HepG2 (cell line): ENCODE measurements at regions not wholly inside any gene's neighbourhood (a gene's known extent, or its start where the extent isn't known, plus 50 kb on each side); places are given as distances from the start of the nearest gene placed in this dataset.

ENCODE experiments used
- ATAC-seq: fragments of 200-7000 bp; cut with Tn5 transposase; 3 replicates; pipeline ENCODE4 v1.9.1; 2020; ENCODE audit warnings: mild to moderate bottlenecking, moderate library complexity
- BruUV-seq: library from RNA; stranded (reverse); fragments of 400-500 nt; replicated peaks from 2 replicates; lab custom pipeline; 2021; lab: Mats Ljungman, UMichigan
- CTCF ChIA-PET: fragments of 300-600 bp; formaldehyde crosslinking; extraction: SDS; loops from one replicate; lab custom pipeline; 2021; ENCODE audit warnings: low total read pairs, inconsistent platforms, low intra/inter-chr PET ratio; lab: Yijun Ruan, JAX
- POLR2A ChIA-PET: fragments of 350-600 bp; sonication (Branson Sonifier 250); formaldehyde crosslinking; loops from one replicate; lab custom pipeline; 2020; ENCODE audit warnings: antibody characterized with exemption, inconsistent platforms; lab: Yijun Ruan, JAX
- DNase-seq: peaks from one replicate; pipeline ENCODE4 v3.0.0-alpha.2; 2015; ENCODE audit warnings: low spot score
- FAIRE-seq: peaks from 3 replicates; lab custom pipeline; 2011; peaks lifted over from hg19 to GRCh38; lab: Jason Lieb, UNC
- H2AFZ ChIP-seq: one replicate; pipeline ENCODE4 v1.6.1; 2011; ENCODE audit warnings: low read length, inconsistent platforms
- H3K27ac ChIP-seq: fragments of 300-600 bp; 3 replicates; pipeline ENCODE4 v1.8.0; 2011; ENCODE audit warnings: mixed run types, mild to moderate bottlenecking, mixed read lengths, low read length, inconsistent platforms; ENCODE audit not compliant: insufficient read depth; ENCODE audit errors: extremely low read length
- H3K27me3 ChIP-seq, 2 experiments: fragments of 200-600 bp in 1 of 2; 2 replicates in 1 of 2; 3 replicates in 1 of 2; pipeline versions ENCODE4 v1.6.0 to v1.8.0; 2011; ENCODE audit warnings: low read length in 2 of 2, mild to moderate bottlenecking in 2 of 2, moderate library complexity in 2 of 2, inconsistent platforms in 1 of 2; ENCODE audit not compliant: insufficient read depth in 2 of 2, control insufficient read depth in 1 of 2
- H3K36me3 ChIP-seq, 2 experiments: fragments of 200-600 bp in 1 of 2; replicated peaks in 1 of 2; 2 replicates in 1 of 2; 3 replicates in 1 of 2; pipeline versions ENCODE4 v1.5.1 to v1.8.0; 2011; ENCODE audit warnings: low read length in 2 of 2, inconsistent platforms in 1 of 2; ENCODE audit not compliant: insufficient read depth in 2 of 2, control insufficient read depth in 1 of 2
- H3K4me1 ChIP-seq: 2 replicates; pipeline ENCODE4 v1.5.1; 2012; ENCODE audit warnings: low read length, inconsistent platforms; ENCODE audit not compliant: insufficient read depth
- H3K4me2 ChIP-seq: 2 replicates; pipeline ENCODE4 v1.6.0; 2011; ENCODE audit warnings: low read depth, low read length, inconsistent platforms
- H3K4me3 ChIP-seq, 3 experiments: fragments of 200-600 bp in 1 of 3; sonication (generic), shearing (Covaris generic) in 1 of 3; replicated peaks in 1 of 3; 2 replicates each; pipeline ENCODE4 v1.5.1; 2011 to 2016; ENCODE audit warnings: low read length in 3 of 3, inconsistent platforms in 2 of 3, low read depth in 2 of 3, mild to moderate bottlenecking in 2 of 3, control low read depth in 1 of 3, mixed read lengths in 1 of 3; ENCODE audit not compliant: insufficient read depth in 1 of 3
- H3K79me2 ChIP-seq: one replicate; pipeline ENCODE4 v1.6.1; 2011; ENCODE audit warnings: low read length, inconsistent platforms; ENCODE audit not compliant: insufficient read depth
- H3K9ac ChIP-seq: 2 replicates; pipeline ENCODE4 v1.6.0; 2011; ENCODE audit warnings: mild to moderate bottlenecking, low read depth, low read length, inconsistent platforms; ENCODE audit not compliant: insufficient read depth
- H3K9me3 ChIP-seq: 2 replicates; pipeline ENCODE4 v1.5.1; 2012; ENCODE audit warnings: mild to moderate bottlenecking, low read length
- H4K20me1 ChIP-seq: 2 replicates; pipeline ENCODE4 v1.6.0; 2011; ENCODE audit warnings: inconsistent platforms, mild to moderate bottlenecking, low read length, moderate library complexity; ENCODE audit not compliant: insufficient read depth
- ATF7-NPFF ChIP-seq: sonication (generic); formaldehyde crosslinking; IDR thresholded peaks from 2 replicates; pipeline ENCODE4 v1.8.1; 2023; ENCODE audit warnings: mild to moderate bottlenecking, low read depth, missing genetic modification reagents, moderate library complexity
- HMG20A ChIP-seq: IDR thresholded peaks from 2 replicates; pipeline ENCODE4 v1.6.1; 2016; ENCODE audit warnings: borderline replicate concordance
- MTA1 ChIP-seq: sonication (generic); formaldehyde crosslinking; IDR thresholded peaks from 2 replicates; pipeline ENCODE4 v1.4.0; 2020; ENCODE audit warnings: missing genetic modification reagents, mild to moderate bottlenecking, borderline replicate concordance
- NCOA5 ChIP-seq: sonication (generic); formaldehyde crosslinking; IDR thresholded peaks from 2 replicates; pipeline ENCODE4 v1.4.0; 2020; ENCODE audit warnings: missing genetic modification reagents
- PAF1 ChIP-seq: IDR thresholded peaks from 2 replicates; pipeline ENCODE4 v1.6.1; 2016; ENCODE audit warnings: missing genetic modification reagents, missing compliant biosample characterization
- PREB ChIP-seq: sonication (generic); formaldehyde crosslinking; IDR thresholded peaks from 2 replicates; pipeline ENCODE4 v1.4.0; 2020; ENCODE audit warnings: missing genetic modification reagents
- SNAPC2 ChIP-seq: sonication (generic); formaldehyde crosslinking; IDR thresholded peaks from 2 replicates; pipeline ENCODE4 v1.8.1; 2022; ENCODE audit warnings: mild to moderate bottlenecking, missing genetic modification reagents
- SRSF1 ChIP-seq: fragments of 200-400 bp; formaldehyde crosslinking; optimal IDR thresholded peaks from 2 replicates; pipeline ENCODE3; 2017; ENCODE audit warnings: mild to moderate bottlenecking, low read depth, low read length, moderate library complexity
- TEAD2 ChIP-seq: sonication (generic); formaldehyde crosslinking; IDR thresholded peaks from 2 replicates; pipeline ENCODE4 v1.9.0; 2021; ENCODE audit warnings: missing genetic modification reagents
- TEAD3 ChIP-seq: optimal IDR thresholded peaks from 2 replicates; pipeline ENCODE3; 2016; ENCODE audit warnings: borderline replicate concordance
- ZNF614 ChIP-seq: IDR thresholded peaks from 2 replicates; pipeline ENCODE4 v1.6.1; 2018; ENCODE audit warnings: missing biosample characterization, missing genetic modification reagents, inconsistent platforms, borderline replicate concordance
- ZNF761 ChIP-seq: sonication (generic); formaldehyde crosslinking; conservative IDR thresholded peaks from 2 replicates; pipeline ENCODE4 v1.4.0; 2020; ENCODE audit warnings: mild to moderate bottlenecking, missing genetic modification reagents
- ZNF83 ChIP-seq: sonication (generic); formaldehyde crosslinking; IDR thresholded peaks from 2 replicates; pipeline ENCODE4 v1.4.0; 2020; ENCODE audit warnings: missing genetic modification reagents, mild to moderate bottlenecking, borderline replicate concordance
- WGBS: methylation state at CpG from one replicate; pipeline ENCODE4 v1.1.6; 2017; ENCODE audit warnings: low lambda C conversion rate; 5-methylcytosine and 5-hydroxymethylcytosine counted together
- in situ Hi-C: cut with HindIII; loops from 2 replicates; pipeline ENCODE4 v1.10.0; 2017; ENCODE audit warnings: low pct_unique_long_range_greater_than_20kb; ENCODE audit not compliant: extremely low pct_ligation_motif_present
- intact Hi-C: fragments of 100-400 bp; cut with micrococcal nuclease; formaldehyde crosslinking; loops from one replicate; pipeline ENCODE4 v1.10.0; 2022; ENCODE audit not compliant: unreplicated experiment
- TF ChIP-seq, protein P1 (sequence below): sonication (generic); formaldehyde crosslinking; IDR thresholded peaks from 2 replicates; pipeline ENCODE4 v1.5.0; 2020; ENCODE audit warnings: missing genetic modification reagents

DNA sequence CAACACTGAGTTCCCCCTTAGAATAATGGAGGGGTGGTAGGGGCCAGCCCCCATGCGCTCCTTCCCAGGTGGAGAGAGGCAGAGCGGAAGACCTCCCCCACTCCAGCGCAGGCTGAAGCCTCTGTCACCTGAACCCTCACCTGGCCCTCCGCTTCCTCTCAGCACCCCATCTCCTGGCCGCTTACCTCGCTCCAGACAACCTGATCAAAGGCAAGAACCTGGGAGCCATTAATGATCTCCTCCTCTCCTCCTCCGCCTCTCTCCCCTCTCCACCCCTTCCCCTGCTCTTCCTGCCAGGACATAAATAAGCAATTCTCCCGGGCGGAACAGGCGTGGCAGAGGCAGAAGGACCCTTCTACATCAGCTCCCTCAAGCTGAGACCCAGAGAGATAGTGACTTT lies 110.2 kb upstream of the LHX1 start (continued):
- TF ChIP-seq ZNF83 (no peak), NCOA5 (CRISPR knock-in tag) (no peak), ZNF761 (CRISPR knock-in tag) (no peak), ATF7-NPFF (CRISPR knock-in tag) (no peak), PAF1 (CRISPR knock-in tag) (no peak), TEAD2 (CRISPR knock-in tag) (no peak), HMG20A (CRISPR knock-in tag) (no peak)
- TF ChIP-seq, protein P1, sequence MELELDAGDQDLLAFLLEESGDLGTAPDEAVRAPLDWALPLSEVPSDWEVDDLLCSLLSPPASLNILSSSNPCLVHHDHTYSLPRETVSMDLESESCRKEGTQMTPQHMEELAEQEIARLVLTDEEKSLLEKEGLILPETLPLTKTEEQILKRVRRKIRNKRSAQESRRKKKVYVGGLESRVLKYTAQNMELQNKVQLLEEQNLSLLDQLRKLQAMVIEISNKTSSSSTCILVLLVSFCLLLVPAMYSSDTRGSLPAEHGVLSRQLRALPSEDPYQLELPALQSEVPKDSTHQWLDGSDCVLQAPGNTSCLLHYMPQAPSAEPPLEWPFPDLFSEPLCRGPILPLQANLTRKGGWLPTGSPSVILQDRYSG (CRISPR knock-in tag), result no peak

DNA sequence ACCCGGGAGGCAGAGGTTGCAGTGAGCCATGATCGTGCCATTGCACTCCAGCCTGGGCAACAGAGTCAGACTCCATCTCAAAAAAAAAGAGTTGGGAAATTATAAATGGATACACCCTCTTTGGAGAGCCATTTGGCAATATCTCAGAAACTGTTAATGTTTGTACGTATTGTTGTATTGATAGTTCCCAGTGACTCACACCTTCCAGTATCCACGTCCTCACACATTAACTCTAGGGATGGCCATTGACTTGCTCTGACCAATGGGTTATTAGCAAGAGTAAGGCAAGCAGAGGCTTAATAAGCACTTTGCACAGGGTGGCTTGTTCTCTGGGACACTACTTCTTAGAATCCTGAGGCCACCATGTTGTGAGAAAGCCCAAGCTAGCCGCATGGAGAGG lies 107.6 kb upstream of the LHX1 start:
- no peak overlapping the region for H3K9ac ChIP-seq
- H3K9me3 ChIP-seq, result no peaks in the 10 kb centered on the region
- intact Hi-C loops, result no loop called here
- H3K4me2 ChIP-seq, result no peak overlapping the region
- no peak overlapping the region for H2AFZ ChIP-seq
- H4K20me1 ChIP-seq, result no peaks in the 10 kb centered on the region
- DNase-seq (no peak), FAIRE-seq (no peak), ATAC-seq (no peak)
- H3K27me3 ChIP-seq, result peaks cover 0 to 10% of the 10 kb centered on the region in 2 experiments; a peak in 2 of 5 replicates
- POLR2A ChIA-PET, result no interaction called here
- in situ Hi-C loops, result no loop called here
- no peaks in the 10 kb centered on the region for H3K36me3 ChIP-seq
- CTCF ChIA-PET, result no interaction called here
- no peak overlapping the region for H3K27ac ChIP-seq
- WGBS, result 10% methylated on average over 5 of the region's 5 CpGs
- TF ChIP-seq PREB (CRISPR knock-in tag) (no peak), SRSF1 (no peak), TEAD3 (CRISPR knock-in tag) (no peak), ZNF614 (no peak), SNAPC2 (CRISPR knock-in tag) (no peak), MTA1 (no peak)
- H3K79me2 ChIP-seq, result no peaks in the 10 kb centered on the region
- H3K4me1 ChIP-seq, result no peaks in the 10 kb centered on the region
- no TSS peak for BruUV-seq
- no peak overlapping the region for H3K4me3 ChIP-seq
